ENCODE measurements at regions not wholly inside any gene's neighbourhood (a gene's known extent, or its start where the extent isn't known, plus 50 kb on each side); places are given as distances from the start of the nearest gene placed in this dataset.

- no peak for DNase-seq
These were observed 691.9 kb downstream of the UQCRFS1 start for GRCh38 chr19:28520998-28521568.

- no peak for DNase-seq
These were observed 692.7 kb downstream of the UQCRFS1 start for GRCh38 chr19:28519952-28520861.

GRCh38 chr19:28519218-28519779 lies 693.7 kb downstream of the UQCRFS1 start:
- no peak for DNase-seq

GRCh38 chr19:28516415-28516872 lies 696.5 kb downstream of the UQCRFS1 start:
- no peak for DNase-seq

GRCh38 chr19:28514166-28514565 lies 698.8 kb downstream of the UQCRFS1 start:
- no peak for DNase-seq

GRCh38 chr19:28511655-28512054 lies 701.3 kb downstream of the UQCRFS1 start:
- no peak for DNase-seq

GRCh38 chr19:28509079-28509895 lies 703.7 kb downstream of the UQCRFS1 start:
- DNase-seq: no peak

- no peak for DNase-seq
These were observed 704.3 kb downstream of the UQCRFS1 start for GRCh38 chr19:28508666-28509065.

GRCh38 chr19:28505933-28506332 lies 707.0 kb downstream of the UQCRFS1 start:
- DNase-seq: no peak

- no peak for DNase-seq
These were observed 707.8 kb downstream of the UQCRFS1 start for GRCh38 chr19:28505134-28505533.

GRCh38 chr19:28504727-28505126 lies 708.2 kb downstream of the UQCRFS1 start:
- no peak for DNase-seq

- DNase-seq: no peak
These were observed 708.8 kb downstream of the UQCRFS1 start for GRCh38 chr19:28504139-28504538.

- no peak for DNase-seq
These were observed 709.8 kb downstream of the UQCRFS1 start for GRCh38 chr19:28502879-28503734.

- DNase-seq: no peak
These were observed 711.0 kb downstream of the UQCRFS1 start for GRCh38 chr19:28501976-28502375.

- DNase-seq: no peak
These were observed 711.8 kb downstream of the UQCRFS1 start for GRCh38 chr19:28500982-28501630.

GRCh38 chr19:28500296-28500695 lies 712.7 kb downstream of the UQCRFS1 start:
- no peak for DNase-seq

GRCh38 chr19:28498404-28498976 lies 714.5 kb downstream of the UQCRFS1 start:
- no peak for DNase-seq

- no peak for DNase-seq
These were observed 715.1 kb downstream of the UQCRFS1 start for GRCh38 chr19:28497887-28498286.

GRCh38 chr19:28497137-28497536 lies 715.8 kb downstream of the UQCRFS1 start:
- no peak for DNase-seq

GRCh38 chr19:28495046-28495445 lies 717.9 kb downstream of the UQCRFS1 start:
- no peak for DNase-seq

- DNase-seq: no peak
These were observed 718.5 kb downstream of the UQCRFS1 start for GRCh38 chr19:28494461-28494860.

All from activated CD4-positive, alpha-beta T cell treated with anti-CD3 and anti-CD28 coated beads for 1 hour (primary cell).